ENCODE measurements at regions not wholly inside any gene's neighbourhood (a gene's known extent, or its start where the extent isn't known, plus 50 kb on each side); places are given as distances from the start of the nearest gene placed in this dataset.

- POLR2A ChIA-PET = interaction anchor here (0.8 to 1.0 kb wide), 2 partner anchors 9 to 479 kb away, joined by 3 read pairs; partner anchors contain the start of gene CITED2
- intact Hi-C loops (cut with micrococcal nuclease) (no loop called here), in situ Hi-C loops (cut with MboI) (no loop called here)
- peak; percentile 40; the same call in 1 of the 3 replicates for ATAC-seq
- H3K4me1 ChIP-seq (replicated peaks in 1 of 2; ENCODE audit: control insufficient read depth in 2 of 2, insufficient read depth in 2 of 2, low read length in 2 of 2) = no peaks in the 10 kb centered on the region
- CTCF ChIA-PET (ENCODE audit: low intra/inter-chr PET ratio) = no interaction called here
- no peak overlapping the region for H3K4me3 ChIP-seq
- WGBS (ENCODE audit: insufficient coverage, low coverage, missing lambda C conversion rate) = 13% methylated on average over 3 of the region's 3 CpGs
- no peaks in the 10 kb centered on the region for H3K9me1 ChIP-seq (ENCODE audit: control insufficient read depth, insufficient read depth, low read length)
- peaks cover 2% of the 10 kb centered on the region; the same call in 1 of the 2 replicates for H3K9me3 ChIP-seq (replicated peaks; ENCODE audit: control insufficient read depth, insufficient read depth, low read depth, low read length)
- H3K36me3 ChIP-seq (ENCODE audit: control insufficient read depth, insufficient read depth, low read length) = no peaks in the 10 kb centered on the region
- DNase-seq (ENCODE audit: extremely low read depth in 1 of 4, low spot score in 3 of 4) = no peak
- no peak overlapping the region for H3K27ac ChIP-seq (ENCODE audit: extremely low read depth, low read depth, low read length)
- no peak for FAIRE-seq
- no peaks in the 10 kb centered on the region for H3K27me3 ChIP-seq (ENCODE audit: control insufficient read depth in 2 of 2, insufficient read depth in 2 of 2, low read length in 2 of 2)
- BruUV-seq (replicated peaks) = no TSS peak
- no peaks in the 10 kb centered on the region for H4K20me1 ChIP-seq (replicated peaks; ENCODE audit: control insufficient read depth, insufficient read depth, low read length)
- H3K4me2 ChIP-seq (ENCODE audit: insufficient read depth, low read length) = no peak overlapping the region
- H3K79me2 ChIP-seq (ENCODE audit: control insufficient read depth, insufficient read depth, low read length) = no peaks in the 10 kb centered on the region
- H3K9ac ChIP-seq (ENCODE audit: insufficient read depth in 1 of 2, low read depth in 2 of 2, low read length in 2 of 2) = no peak overlapping the region
- peak overlapping the region; percentile 64 for H2AFZ ChIP-seq (ENCODE audit: low read depth, low read length)
- TF ChIP-seq NCOA6 (IDR thresholded peaks at IDR 0.05) (no peak), NFRKB (IDR thresholded peaks at IDR 0.05; ENCODE audit: low read depth) (no peak), KAT7 (CRISPR knock-in tag; IDR thresholded peaks at IDR 0.05; ENCODE audit: borderline replicate concordance) (no peak), CCAR2 (IDR thresholded peaks at IDR 0.05; ENCODE audit: low read depth, low read length) (no peak), ZNF175 (CRISPR knock-in tag; IDR thresholded peaks at IDR 0.05; ENCODE audit: low read depth) (no peak), TSC22D4 (tag; IDR thresholded peaks at IDR 0.05) (no peak), RBM25 (IDR thresholded peaks at IDR 0.05; ENCODE audit: low read depth, low read length, severe bottlenecking) (no peak), CBX5 (IDR thresholded peaks at IDR 0.05; ENCODE audit: borderline replicate concordance, low read depth) (no peak), IRF9 (tag; IDR thresholded peaks at IDR 0.05) (no peak), ELK3 (CRISPR knock-in tag; IDR thresholded peaks at IDR 0.05) (no peak), GABPA (tag; conservative IDR thresholded peaks at IDR 0.05; ENCODE audit: low read depth) (no peak), SRF (CRISPR knock-in tag; IDR thresholded peaks at IDR 0.05) (no peak), ZNF696 (CRISPR knock-in tag; conservative IDR thresholded peaks at IDR 0.05) (no peak), ZBTB8A (IDR thresholded peaks at IDR 0.05; ENCODE audit: partially characterized antibody) (no peak), TFAP4 (CRISPR knock-in tag; IDR thresholded peaks at IDR 0.05; ENCODE audit: borderline replicate concordance) (no peak), ZNF589 (CRISPR knock-in tag; IDR thresholded peaks at IDR 0.05; ENCODE audit: low read depth) (no peak)
These were observed 479.0 kb upstream of the CITED2 start for GRCh38 chr6:139853302-139853992.

Data from K562 (cell line).